ENCODE measurements at regions not wholly inside any gene's neighbourhood (a gene's known extent, or its start where the extent isn't known, plus 50 kb on each side); places are given as distances from the start of the nearest gene placed in this dataset.

GRCh38 chr14:34003082-34003668 is 52.3 kb upstream of the EGLN3 start:
- no peak for DNase-seq
